KOPT-K1 (cell line): ENCODE measurements at regions not wholly inside any gene's neighbourhood (a gene's known extent, or its start where the extent isn't known, plus 50 kb on each side); places are given as distances from the start of the nearest gene placed in this dataset.

ENCODE experiments used
- H3K27ac ChIP-seq: fragments of 200-600 bp; sonication (generic); 2 replicates; pipeline ENCODE4 v1.5.1; 2016; ENCODE audit warnings: antibody characterized with exemption, mild to moderate bottlenecking, low read depth, low read length; ENCODE audit not compliant: poor library complexity, severe bottlenecking
- H3K36me3 ChIP-seq: fragments of 200-600 bp; sonication (generic); 2 replicates; pipeline ENCODE4 v1.5.1; 2017; ENCODE audit warnings: antibody characterized with exemption, mild to moderate bottlenecking, low read length, moderate library complexity; ENCODE audit not compliant: insufficient read depth
- H3K9me3 ChIP-seq: fragments of 200-600 bp; sonication (generic); 2 replicates; pipeline ENCODE4 v1.5.1; 2017; ENCODE audit warnings: antibody characterized with exemption, low read length, mild to moderate bottlenecking; ENCODE audit not compliant: insufficient read depth, poor library complexity, severe bottlenecking

DNA sequence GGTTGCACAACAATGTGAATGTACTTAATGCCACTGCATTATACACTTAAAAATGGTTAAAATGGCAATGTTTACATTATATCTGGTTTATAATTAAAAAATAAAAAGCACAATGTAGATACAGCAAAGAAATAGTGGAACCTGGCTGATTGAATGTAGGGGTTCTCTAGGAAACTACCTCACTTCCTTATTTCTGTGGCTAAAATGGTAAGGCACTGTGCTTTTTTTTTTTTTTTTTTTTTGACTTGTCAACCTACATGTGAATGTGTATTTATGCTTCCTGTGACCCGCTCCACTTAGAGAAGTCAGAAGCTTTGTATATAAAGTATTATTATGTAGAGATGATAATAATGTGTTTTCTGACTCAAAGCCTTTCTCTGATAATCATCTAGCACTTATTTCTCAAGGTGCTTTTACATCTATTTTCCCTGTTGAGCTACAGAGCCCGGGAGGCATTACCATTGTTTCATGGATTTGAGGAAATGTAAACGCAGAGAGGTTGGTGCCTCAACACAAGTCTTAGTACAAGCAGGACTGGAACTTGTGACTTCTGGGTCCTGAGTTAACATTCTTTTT is 55.0 kb downstream of the SOX4 start:
- Histone ChIP-seq H3K36me3 (no peaks in the 10 kb centered on the region), H3K27ac (no peak overlapping the region), H3K9me3 (peaks cover 6% of the 10 kb centered on the region)

GRCh38 chr6:21653323-21653722 is 59.8 kb downstream of the SOX4 start:
- Histone ChIP-seq H3K36me3 (no peaks in the 10 kb centered on the region), H3K9me3 (peaks cover 6% of the 10 kb centered on the region), H3K27ac (no peak overlapping the region)

GRCh38 chr6:21653905-21654304 is 60.4 kb downstream of the SOX4 start:
- no peak overlapping the region for H3K27ac ChIP-seq
- no peaks in the 10 kb centered on the region for H3K36me3 ChIP-seq
- peaks cover 6% of the 10 kb centered on the region for H3K9me3 ChIP-seq

DNA sequence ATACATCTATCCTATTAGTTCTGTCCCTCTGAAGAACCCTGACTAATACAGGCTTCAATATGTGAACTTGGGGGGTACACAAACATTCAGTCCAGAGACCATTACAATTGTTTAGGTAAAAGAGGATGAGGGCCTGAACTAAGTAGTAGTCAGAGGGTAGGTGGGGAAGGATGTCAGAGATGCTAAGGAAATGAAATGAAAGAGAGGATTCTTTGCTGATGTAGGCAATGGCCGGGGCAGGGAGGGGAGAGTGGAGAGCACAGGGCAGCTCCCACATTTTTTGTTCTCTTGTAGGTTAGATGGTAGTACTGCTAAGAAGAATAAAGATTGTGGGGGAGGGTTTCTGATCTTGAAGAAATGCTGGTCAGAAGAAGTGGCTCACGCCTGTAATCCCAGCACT is 60.8 kb downstream of the SOX4 start:
- no peak overlapping the region for H3K27ac ChIP-seq

GRCh38 chr6:21663966-21664313 is 70.4 kb downstream of the SOX4 start:
- H3K36me3 ChIP-seq, result 0 out of 2 replicates have a peak, but pooled peaks cover 1% of the 10 kb centered on the region
- no peaks in the 10 kb centered on the region for H3K9me3 ChIP-seq
- no peak overlapping the region for H3K27ac ChIP-seq

More for the DNA sequence above, 60.8 kb downstream of the SOX4 start:
- Histone ChIP-seq H3K9me3 (peaks cover 6% of the 10 kb centered on the region), H3K36me3 (no peaks in the 10 kb centered on the region)

GRCh38 chr6:21664314-21665109 is 71.0 kb downstream of the SOX4 start:
- Histone ChIP-seq H3K9me3 (no peaks in the 10 kb centered on the region), H3K27ac (no peak overlapping the region), H3K36me3 (0 out of 2 replicates have a peak, but pooled peaks cover 5% of the 10 kb centered on the region)

DNA sequence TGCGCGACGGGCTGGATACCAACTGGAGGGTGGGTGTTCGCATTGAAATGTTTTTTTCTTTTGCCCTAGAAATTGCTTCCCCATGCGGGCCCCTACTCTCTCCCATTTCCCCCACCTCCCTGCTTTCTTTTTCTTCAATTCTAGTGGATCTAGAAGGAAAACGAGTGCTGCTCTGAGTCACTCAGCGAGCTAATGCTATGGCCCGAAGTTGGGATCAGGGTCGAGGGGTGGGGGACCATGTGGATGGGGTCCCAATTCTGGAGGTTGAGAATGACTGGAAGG is 71.5 kb downstream of the SOX4 start:
- no peak overlapping the region for H3K27ac ChIP-seq
- H3K36me3 ChIP-seq, result 0 out of 2 replicates have a peak, but pooled peaks cover 5% of the 10 kb centered on the region
- no peaks in the 10 kb centered on the region for H3K9me3 ChIP-seq

GRCh38 chr6:21665392-21666200 is 72.0 kb downstream of the SOX4 start:
- Histone ChIP-seq H3K36me3 (peaks cover 9% of the 10 kb centered on the region; the same call in 1 of the 2 replicates), H3K27ac (peak overlapping the region; percentile 67), H3K9me3 (no peaks in the 10 kb centered on the region)

GRCh38 chr6:21666201-21666691 is 72.7 kb downstream of the SOX4 start:
- peak overlapping the region; percentile 67 for H3K27ac ChIP-seq
- H3K9me3 ChIP-seq, result no peaks in the 10 kb centered on the region

DNA sequence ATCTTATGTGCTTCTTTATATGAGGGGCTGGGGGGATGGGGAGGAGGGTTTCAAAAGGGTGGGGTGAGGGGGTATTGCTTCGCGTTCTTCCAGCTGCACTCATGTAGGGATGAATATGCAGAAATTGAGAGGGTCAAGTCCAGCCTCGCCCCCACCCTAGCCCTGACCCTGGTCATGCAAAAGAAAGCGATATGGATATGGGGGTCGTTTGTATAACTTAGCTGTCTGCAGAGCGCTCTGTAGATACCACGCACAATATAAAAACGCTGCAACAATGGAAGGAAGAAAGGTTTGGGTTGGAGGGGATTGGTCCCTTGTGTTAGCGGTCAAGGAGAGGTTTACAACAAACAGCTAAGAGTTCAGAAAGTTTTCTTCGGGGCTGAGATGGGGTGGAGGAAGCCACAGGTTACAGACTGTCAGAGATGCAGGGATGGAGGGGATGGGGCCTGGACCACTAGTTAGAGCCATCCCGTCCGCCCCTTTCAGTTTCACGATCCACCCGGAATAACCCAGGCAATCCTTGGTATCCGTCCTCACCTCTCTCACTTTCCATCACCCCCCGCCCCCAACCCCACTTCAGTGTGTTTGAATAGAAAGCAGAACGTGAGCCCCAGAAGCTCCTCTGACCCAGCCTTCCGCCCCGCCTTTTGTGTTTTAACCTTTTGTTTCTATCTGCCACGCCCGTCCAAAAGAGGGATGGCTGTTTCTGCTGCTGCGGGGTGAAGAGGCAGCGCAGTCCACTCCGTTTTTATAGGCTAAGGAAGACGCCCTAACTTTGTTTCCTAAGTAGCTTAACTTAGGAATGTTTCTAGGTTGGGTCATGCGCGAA is 73.5 kb downstream of the SOX4 start:
- Histone ChIP-seq H3K36me3 (peaks cover 11% of the 10 kb centered on the region; the same call in 1 of the 2 replicates), H3K9me3 (no peaks in the 10 kb centered on the region), H3K27ac (peak overlapping the region; percentile 67)

More at GRCh38 chr6:21666201-21666691, 72.7 kb downstream of the SOX4 start:
- H3K36me3 ChIP-seq, result peaks cover 11% of the 10 kb centered on the region; the same call in 1 of the 2 replicates

DNA sequence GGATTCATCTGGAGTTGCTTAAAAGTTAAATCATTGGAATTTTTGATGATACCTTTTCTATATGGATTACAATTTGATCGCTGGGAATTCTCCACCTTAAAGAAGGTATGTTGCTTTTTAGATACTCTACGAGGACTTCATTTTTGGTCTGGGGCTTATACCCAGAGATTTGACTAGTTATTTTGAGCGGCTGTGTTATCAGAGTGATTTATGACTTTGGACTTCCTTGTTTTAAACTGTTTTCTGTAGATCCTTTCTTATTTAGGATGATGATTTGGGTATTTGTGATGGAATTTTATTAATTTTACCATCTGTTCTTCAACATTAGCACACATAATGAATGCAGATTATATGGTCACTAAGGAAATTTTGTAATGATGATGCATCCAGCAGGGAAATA is 75.2 kb downstream of the SOX4 start:
- H3K36me3 ChIP-seq, result peaks cover 11% of the 10 kb centered on the region; the same call in 1 of the 2 replicates
- no peaks in the 10 kb centered on the region for H3K9me3 ChIP-seq
- no peak overlapping the region for H3K27ac ChIP-seq

- Histone ChIP-seq H3K9me3 (no peaks in the 10 kb centered on the region), H3K27ac (no peak overlapping the region), H3K36me3 (peaks cover 5% of the 10 kb centered on the region; the same call in 1 of the 2 replicates)
Measured at GRCh38 chr6:21676769-21677168, 83.2 kb downstream of the SOX4 start.

- Histone ChIP-seq H3K27ac (no peak overlapping the region), H3K36me3 (peaks cover 16% of the 10 kb centered on the region), H3K9me3 (no peaks in the 10 kb centered on the region)
Measured at GRCh38 chr6:21678990-21679389, 85.4 kb downstream of the SOX4 start.

- H3K27ac ChIP-seq, result no peak overlapping the region
- H3K9me3 ChIP-seq, result no peaks in the 10 kb centered on the region
- H3K36me3 ChIP-seq, result peaks cover 16% of the 10 kb centered on the region
Measured at GRCh38 chr6:21679761-21680265, 86.3 kb downstream of the SOX4 start.
